Skeletal muscle cell (primary cell): ENCODE measurements at regions not wholly inside any gene's neighbourhood (a gene's known extent, or its start where the extent isn't known, plus 50 kb on each side); places are given as distances from the start of the nearest gene placed in this dataset.
"Not testable (repeated sequence)": the region's sequence is repeated elsewhere in the genome, so short reads cannot be mapped to it uniquely, and the experiment has no call there.

Experiments used
- DNase-seq: peaks from one replicate; pipeline ENCODE4 v3.0.0-alpha.2; 2010; ENCODE audit warnings: low read depth
- H3K4me3 ChIP-seq: 2 replicates; pipeline ENCODE4 v1.5.1; 2011; ENCODE audit warnings: low read depth, mild to moderate bottlenecking, control low read depth, low read length, moderate library complexity

DNA sequence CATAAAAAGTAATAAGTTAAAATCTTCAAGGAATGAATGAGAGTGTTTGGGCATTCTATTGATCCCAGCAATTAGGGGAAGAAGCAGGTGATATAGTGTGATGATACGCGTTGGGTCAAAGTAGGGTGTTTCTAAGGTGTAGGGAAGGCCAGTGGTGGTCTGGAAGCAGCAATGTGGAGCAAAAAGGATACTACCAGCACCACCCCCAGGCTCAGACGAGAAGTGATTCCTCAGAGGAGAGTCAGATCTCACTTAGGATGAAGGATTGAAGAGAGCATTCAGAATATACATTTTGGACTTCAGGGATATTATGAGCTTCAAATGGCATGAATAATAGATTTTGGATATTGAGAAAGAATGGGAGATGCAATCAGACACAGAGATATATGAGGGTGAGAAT lies 497.6 kb downstream of the RMST start:
- H3K4me3 ChIP-seq, result no peak overlapping the region
- no peak for DNase-seq

DNA sequence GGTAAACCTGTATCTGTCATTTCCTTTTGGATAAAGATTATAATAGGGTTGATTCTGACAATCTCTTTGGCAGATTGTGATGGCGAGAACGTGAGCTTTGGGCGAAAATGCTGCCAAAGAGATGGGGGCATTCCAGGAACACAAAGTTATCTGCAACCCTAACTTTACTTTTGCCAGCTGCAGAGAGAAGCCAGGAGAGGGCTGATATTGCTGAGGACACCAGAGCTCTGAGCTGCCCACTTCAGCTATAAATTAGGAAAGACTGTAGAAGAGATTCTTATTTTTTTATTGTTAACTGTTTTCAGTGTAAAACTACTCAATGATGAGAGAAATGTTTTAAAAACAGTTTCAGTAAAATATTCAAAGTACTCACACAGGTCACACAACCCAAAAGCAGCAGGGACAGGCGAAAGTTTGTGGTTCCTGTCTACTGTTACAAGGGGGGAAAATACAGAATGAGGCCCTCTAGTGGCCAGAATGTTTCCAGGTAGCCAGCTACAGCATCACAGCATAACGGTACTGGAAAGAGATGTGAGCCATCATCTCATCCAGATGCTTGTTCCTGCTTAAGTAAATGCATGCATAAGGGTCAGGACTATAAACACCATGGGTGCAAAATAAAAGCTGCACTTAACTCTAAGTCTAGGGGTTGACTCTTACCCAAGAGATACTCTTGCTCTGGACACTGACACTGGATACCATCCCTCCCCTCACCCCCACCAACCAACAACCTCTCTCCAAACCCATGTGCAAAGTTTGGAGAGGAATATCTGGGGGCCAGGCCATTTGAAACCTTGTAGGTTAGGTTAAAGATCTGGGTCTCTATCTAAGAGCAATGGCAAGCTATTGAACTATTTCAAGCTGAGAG lies 498.4 kb downstream of the RMST start:
- no peak overlapping the region for H3K4me3 ChIP-seq
- no peak for DNase-seq

- no peak overlapping the region for H3K4me3 ChIP-seq
- no peak for DNase-seq
Measured at GRCh38 chr12:97967831-97968230, 505.2 kb downstream of the RMST start.

DNA sequence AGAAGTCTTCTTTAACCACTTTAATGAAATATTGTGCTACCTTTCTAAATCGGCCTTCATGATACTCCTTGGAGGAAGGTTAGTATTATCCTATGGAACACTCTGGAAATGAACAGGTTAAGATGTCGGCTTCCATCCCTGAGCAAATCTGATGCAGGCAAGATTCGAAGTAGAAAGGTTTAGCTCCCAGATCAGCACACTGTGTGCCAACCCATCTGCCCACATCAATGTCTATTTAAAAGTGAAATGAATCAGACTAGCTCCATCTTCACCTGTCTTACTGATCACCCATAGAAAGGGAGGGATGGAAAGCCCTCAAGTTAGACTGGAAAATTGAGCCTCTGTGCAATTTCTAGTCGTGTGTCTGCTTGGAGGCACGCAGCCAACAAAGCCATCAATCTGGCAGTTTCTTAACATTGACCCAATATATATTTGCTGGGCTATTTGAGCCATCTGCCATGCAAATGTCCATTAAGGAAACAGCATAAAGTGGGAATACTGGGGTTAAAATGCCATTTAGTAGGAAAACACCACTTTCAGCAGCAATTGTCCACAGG lies 506.1 kb downstream of the RMST start:
- no peak for DNase-seq
- no peak overlapping the region for H3K4me3 ChIP-seq

DNA sequence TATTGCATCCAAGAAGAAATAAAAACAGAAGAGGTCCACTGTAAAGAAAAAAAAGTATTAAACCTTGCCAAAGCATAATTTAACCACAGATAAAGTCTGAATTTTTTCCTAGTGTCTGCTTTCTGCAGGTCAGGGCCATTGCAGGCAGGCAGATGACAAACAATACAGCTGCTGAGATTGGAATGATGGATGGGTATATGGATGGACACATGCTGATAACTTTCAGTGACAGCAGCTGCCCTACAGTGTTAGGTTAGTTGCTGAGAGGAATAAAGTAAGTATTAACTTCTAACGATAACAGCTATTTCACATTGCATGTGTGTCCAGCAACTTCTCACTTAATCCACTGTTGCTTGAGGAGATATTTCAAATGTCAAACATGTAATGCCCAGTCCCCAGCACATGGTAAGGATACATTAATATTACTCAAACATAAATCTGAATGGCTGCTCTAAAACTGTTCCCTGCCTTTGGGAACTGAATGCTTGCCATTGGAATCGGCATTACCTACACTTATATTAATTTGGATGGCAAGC lies 515.3 kb downstream of the RMST start:
- no peak for DNase-seq
- H3K4me3 ChIP-seq, result no peak overlapping the region

DNA sequence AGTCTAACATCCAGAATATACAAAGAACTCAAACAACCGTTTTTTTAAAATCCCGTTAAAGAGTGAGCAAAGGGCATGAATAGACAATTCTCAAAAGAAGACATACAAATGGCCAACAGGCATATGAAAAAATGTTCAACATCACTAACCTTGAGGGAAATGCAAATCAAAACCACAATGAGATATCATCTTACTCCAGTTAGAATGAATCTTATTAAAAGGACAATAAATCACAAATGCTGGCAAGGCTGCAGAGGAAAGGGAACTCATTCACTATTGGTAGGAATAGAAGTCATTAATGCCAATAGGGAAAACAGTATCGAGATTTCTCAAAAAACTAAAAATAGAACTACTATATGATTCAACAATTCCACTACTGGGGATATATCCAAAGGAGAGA lies 520.1 kb downstream of the RMST start:
- no peak overlapping the region for H3K4me3 ChIP-seq
- no peak for DNase-seq

DNA sequence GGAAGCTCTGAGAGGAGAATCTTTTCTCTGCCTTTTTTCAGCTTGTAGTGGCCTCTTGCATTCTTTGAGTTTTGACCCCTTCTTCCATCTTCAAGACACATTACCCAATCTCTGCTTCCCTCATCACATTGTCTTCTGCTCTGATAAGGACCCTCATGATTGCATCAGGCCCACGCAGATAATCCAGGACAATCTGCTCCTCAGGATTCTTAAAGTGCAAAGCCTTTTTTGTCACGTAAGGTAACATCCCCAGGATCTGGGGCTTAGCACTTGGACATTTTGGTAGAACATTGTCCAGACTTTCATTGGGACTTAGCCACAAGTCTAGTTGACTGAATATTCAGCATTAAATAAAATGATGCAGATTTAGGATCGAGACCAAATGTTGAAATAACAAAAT lies 521.2 kb downstream of the RMST start:
- H3K4me3 ChIP-seq, result no peak overlapping the region
- no peak for DNase-seq

DNA sequence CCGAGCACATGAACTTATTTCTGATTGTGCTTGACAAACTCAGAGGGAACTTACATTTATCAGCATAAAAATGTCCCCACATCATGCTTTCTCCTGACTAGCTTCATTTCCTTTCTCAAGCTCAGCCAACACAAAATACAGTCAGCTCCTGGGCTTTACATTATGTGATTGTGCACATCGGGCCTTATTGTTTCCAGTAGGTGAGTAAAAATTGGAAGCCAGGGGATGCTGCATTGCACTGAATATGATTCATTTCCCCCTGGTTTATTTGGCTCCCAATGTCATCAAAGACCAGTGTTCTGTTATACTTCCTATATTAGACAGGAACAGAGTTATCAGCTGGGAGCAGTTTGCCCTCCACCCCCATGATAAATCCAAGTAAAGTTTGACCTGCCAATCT lies 521.8 kb downstream of the RMST start:
- DNase-seq, result no peak
- no peak overlapping the region for H3K4me3 ChIP-seq

- H3K4me3 ChIP-seq, result no peak overlapping the region
- no peak for DNase-seq
Measured at GRCh38 chr12:97984974-97985580, 522.5 kb downstream of the RMST start.

DNA sequence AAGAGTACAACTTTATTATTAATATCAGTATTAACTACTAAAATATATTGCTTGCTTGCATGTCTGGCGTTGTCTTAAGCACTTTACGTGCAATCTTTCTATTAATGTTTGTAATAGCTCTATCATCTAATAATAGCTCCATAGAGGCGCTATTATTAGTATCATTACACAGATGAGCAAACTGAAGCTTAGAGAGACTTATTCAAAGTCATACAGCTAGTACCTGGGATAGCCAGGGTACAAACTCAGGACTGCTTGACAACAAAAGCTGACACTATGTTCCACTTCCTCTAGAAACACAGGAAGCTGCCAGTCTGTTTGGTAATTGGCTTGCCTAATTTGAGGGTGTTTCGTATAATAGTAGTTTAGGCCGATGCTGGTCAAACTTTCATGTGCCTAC lies 523.2 kb downstream of the RMST start:
- H3K4me3 ChIP-seq, result no peak overlapping the region
- DNase-seq, result no peak

GRCh38 chr12:97988588-97988987 lies 526.0 kb downstream of the RMST start:
- not testable (repeated sequence) for H3K4me3 ChIP-seq, DNase-seq

GRCh38 chr12:97989366-97989940 lies 525.9 kb upstream of the TMPO start:
- H3K4me3 ChIP-seq, result no peak overlapping the region

GRCh38 chr12:97994746-97995484 lies 520.5 kb upstream of the TMPO start:
- H3K4me3 ChIP-seq, result no peak overlapping the region
- no peak for DNase-seq

More at GRCh38 chr12:97989366-97989940, 525.9 kb upstream of the TMPO start:
- no peak for DNase-seq

GRCh38 chr12:97995559-97995958 lies 519.8 kb upstream of the TMPO start:
- no peak overlapping the region for H3K4me3 ChIP-seq

GRCh38 chr12:98001430-98001829 lies 514.0 kb upstream of the TMPO start:
- no peak for DNase-seq

More at GRCh38 chr12:97995559-97995958, 519.8 kb upstream of the TMPO start:
- DNase-seq, result no peak

DNA sequence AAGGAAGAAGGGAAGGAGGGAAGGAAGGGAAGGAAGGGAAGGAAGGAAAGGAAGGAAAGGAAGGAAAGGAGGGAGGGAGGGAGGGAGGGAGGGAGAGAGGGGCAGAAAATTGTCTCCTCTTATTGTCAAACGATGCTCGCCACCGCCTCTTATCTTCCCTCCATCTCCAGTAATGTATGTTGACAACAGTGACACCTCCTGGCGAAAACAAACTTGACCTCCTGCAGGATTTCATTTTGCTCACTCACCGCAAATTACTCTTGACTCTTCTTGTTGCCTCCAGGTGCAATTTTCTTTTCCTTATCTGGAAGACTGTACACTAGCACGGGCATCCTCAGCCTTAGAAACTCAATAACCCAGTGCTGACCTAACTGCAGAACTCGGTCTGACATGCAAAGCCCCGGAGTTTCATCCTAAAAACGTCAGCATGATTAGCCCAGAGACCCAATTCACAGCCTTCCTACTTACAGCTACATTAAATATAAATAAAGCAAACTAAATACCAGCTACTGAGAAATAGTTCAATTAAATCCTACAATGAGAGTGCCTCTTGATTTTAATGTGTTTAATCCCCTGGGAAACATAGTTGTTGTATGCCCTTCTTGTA lies 512.4 kb upstream of the TMPO start:
- H3K4me3 ChIP-seq, result no peak overlapping the region
- no peak for DNase-seq

More at GRCh38 chr12:98001430-98001829, 514.0 kb upstream of the TMPO start:
- H3K4me3 ChIP-seq, result no peak overlapping the region

DNA sequence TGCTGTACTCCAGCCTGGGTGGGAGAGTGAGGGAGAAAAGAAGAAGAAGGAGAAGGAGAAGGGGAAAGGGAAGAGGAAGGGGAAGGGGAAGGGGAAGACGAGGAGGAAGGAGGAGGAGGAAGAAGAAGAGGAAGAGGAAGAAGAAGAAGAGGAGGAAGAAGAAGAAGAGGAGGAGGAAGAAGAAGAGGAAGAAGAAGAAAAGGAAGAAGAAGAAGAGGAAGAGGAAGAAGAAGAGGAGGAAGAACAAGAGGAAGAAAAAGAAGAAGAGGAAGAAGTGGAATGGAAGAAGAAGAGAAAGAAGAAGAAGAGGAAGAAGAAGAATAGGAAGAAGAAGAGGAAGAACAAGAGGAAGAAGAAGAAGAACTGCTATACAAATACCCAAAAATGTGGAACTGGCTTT lies 507.4 kb upstream of the TMPO start:
- H3K4me3 ChIP-seq, result no peak overlapping the region
- no peak for DNase-seq

DNA sequence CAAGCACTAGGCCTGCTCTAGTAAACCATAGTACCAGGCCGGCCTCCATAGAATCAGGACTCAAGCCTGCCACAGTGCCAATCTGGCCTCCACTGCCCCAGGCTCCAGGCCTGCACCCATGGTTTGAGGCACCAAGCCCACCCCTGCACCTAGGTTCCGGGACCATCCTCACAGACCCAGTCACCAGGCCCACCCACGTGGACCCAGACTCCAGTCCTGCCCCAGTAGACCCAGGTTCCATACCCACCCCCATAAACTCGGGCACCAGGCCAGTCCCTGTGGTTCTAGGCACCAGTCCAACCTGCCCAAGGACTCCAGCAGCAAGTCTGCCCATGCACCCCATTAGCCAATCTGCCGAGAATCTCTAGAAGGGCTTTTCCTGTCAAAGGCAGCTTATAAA lies 501.8 kb upstream of the TMPO start:
- H3K4me3 ChIP-seq, result no peak overlapping the region
- DNase-seq, result no peak

DNA sequence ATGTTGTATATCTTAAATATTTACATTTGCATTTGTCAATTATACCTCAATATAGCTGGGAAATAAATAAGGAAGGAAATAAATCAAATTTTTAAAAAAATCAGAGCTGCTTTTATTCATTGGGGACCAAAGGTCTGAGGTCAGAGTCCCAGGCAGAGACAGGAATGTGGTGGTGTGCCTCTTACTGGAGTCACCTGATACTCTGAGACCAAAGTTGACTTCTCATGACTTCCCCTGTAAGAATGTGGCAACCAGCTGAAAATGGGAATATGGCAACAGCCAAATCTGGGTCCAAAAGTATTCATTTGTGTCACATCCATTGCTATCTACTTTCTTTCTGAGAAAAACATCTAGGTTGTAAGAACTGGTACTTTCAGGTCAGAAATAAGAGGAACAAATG lies 496.6 kb upstream of the TMPO start:
- DNase-seq, result no peak
- H3K4me3 ChIP-seq, result no peak overlapping the region
